GM12864 (cell line): ENCODE measurements at regions not wholly inside any gene's neighbourhood (a gene's known extent, or its start where the extent isn't known, plus 50 kb on each side); places are given as distances from the start of the nearest gene placed in this dataset.

Experiments used
- DNase-seq: peaks from one replicate; pipeline ENCODE4 v3.0.0-alpha.2; 2011; ENCODE audit warnings: low read depth
- H3K4me3 ChIP-seq: 2 replicates; pipeline ENCODE4 v1.5.1; 2011; ENCODE audit warnings: mild to moderate bottlenecking, low read depth, low read length, control low read depth
- CTCF ChIP-seq: IDR thresholded peaks from 2 replicates; pipeline ENCODE4 v1.5.1; 2011; ENCODE audit warnings: low read depth, mild to moderate bottlenecking, moderate library complexity, low read length, control low read depth, inconsistent platforms; ENCODE audit errors: missing control alignments

- no peak overlapping the region for H3K4me3 ChIP-seq
- DNase-seq, result no peak
- no peak for TF ChIP-seq CTCF
These were observed 465.2 kb upstream of the TGFBR2 start for GRCh38 chr3:30141178-30141581.

GRCh38 chr3:30141927-30142326 is 464.5 kb upstream of the TGFBR2 start:
- no peak for DNase-seq
- no peak for TF ChIP-seq CTCF
- no peak overlapping the region for H3K4me3 ChIP-seq

- TF ChIP-seq CTCF, result no peak
- no peak for DNase-seq
- no peak overlapping the region for H3K4me3 ChIP-seq
These were observed 463.5 kb upstream of the TGFBR2 start for GRCh38 chr3:30142946-30143345.

- H3K4me3 ChIP-seq, result no peak overlapping the region
- no peak for DNase-seq
- no peak for TF ChIP-seq CTCF
These were observed 461.1 kb upstream of the TGFBR2 start for GRCh38 chr3:30145281-30145680.

- no peak overlapping the region for H3K4me3 ChIP-seq
- DNase-seq, result no peak
These were observed 459.4 kb upstream of the TGFBR2 start for GRCh38 chr3:30146978-30147377.

GRCh38 chr3:30154853-30155252 is 451.5 kb upstream of the TGFBR2 start:
- H3K4me3 ChIP-seq, result no peak overlapping the region
- no peak for TF ChIP-seq CTCF
- DNase-seq, result no peak

More at GRCh38 chr3:30146978-30147377, 459.4 kb upstream of the TGFBR2 start:
- no peak for TF ChIP-seq CTCF

GRCh38 chr3:30155755-30156154 is 450.6 kb upstream of the TGFBR2 start:
- H3K4me3 ChIP-seq, result no peak overlapping the region
- TF ChIP-seq CTCF, result no peak
- DNase-seq, result no peak
